ENCODE measurements at regions not wholly inside any gene's neighbourhood (a gene's known extent, or its start where the extent isn't known, plus 50 kb on each side); places are given as distances from the start of the nearest gene placed in this dataset.
"Not testable (repeated sequence)": the region's sequence is repeated elsewhere in the genome, so short reads cannot be mapped to it uniquely, and the experiment has no call there.

DNA sequence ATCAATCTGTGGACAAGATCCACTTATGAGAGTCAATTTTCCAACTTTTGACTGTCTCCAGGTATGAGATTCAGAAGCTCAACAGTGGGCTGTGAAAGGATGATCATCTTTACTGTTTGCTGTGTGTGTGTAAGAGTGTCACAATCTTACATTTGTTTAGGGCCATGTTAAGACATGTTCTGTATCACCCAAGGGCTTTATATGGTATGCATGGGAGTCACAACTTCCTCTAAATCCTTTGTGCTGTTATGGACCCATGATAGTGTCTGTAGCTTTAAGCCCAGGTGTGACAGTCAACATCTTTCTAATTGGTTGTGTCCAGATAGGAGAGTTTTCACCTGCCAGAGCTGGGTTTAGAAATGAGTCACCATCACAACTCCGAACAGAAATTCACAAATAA, 70.2 kb downstream of the ZNF726 start:
- CTCF ChIA-PET, POLR2A ChIA-PET: not testable (repeated sequence)

DNA sequence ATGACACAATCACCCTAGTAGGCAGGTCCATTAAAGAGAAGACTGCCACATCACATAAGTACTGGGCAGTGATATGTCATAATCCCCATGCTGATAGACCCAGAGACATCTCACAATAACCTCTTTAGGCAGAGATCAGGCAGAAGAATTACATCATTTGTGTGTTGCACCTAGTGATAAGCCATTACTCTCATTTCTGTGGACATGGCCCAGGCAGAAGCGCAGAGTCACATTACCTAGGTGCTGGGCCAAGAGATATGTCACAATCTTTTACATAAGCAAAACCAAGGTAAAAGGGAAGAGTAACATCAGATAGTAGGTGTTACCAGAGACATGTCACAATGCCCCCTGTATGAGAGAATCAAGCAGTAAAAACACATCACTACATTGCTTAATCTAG, 71.9 kb downstream of the ZNF726 start:
- CTCF ChIA-PET, result no interaction called here
- POLR2A ChIA-PET, result no interaction called here

DNA sequence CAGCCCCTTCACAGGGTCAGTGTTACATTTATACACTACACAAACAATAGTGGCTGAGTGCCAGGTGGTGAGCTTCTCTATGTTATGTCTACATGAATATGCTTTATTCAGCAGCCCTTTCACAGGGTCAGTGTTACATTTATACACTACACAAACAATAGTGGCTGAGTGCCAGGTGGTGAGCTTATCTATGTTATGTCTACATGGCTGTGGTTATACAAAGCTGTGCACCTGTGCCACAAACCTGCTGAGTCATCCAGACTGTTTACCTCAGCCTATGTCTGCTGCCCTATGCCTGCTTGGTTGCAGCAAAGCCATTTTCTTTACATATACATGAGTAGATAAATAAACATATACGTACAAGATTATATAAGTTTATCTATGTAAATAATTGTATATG, 76.5 kb downstream of the ZNF726 start:
- ChIA-PET POLR2A (no interaction called here), CTCF (interaction anchor here (0.6 kb wide), 1 partner anchor 179 kb away, joined by 3 read pairs; no protein-coding TSS in a partner anchor)

DNA sequence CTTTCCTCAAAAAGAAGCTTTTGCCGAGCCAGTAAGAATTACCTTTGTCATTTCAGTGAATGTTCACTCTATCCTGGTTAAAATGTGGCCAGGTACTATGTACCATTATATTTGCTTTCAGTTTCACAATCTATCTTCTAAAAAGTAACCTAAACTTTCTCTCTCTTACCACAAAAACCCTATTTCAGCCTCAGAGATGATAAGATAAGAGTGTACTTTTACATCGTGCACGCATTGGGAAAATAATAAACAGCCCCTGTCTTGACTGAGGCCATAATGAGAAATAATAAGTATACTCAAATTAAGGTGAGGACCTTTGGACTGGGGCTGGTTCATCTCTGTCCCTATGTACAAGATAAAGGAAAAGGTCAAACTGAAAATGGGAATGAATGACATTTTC, 77.7 kb downstream of the ZNF726 start:
- ChIA-PET POLR2A (no interaction called here), CTCF (no interaction called here)

DNA sequence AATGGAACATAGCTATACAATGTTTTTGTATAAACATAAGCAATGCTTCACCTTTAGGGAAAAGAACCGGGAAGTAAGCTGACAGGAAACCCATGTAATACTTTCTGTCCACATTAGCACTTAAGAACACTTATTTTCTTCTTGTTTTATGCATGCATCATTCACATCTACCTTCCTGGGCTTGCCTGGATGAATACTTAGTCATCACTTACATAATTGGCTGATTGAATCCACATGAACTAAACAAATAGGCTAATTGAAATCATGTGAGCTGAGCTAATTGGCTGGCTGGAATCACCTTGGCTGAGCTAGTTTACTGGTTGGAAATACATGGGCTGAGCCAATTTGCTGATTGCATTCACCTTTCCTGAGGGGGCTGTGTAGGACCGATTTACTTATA, 78.8 kb downstream of the ZNF726 start:
- CTCF ChIA-PET, result no interaction called here
- POLR2A ChIA-PET, result no interaction called here

DNA sequence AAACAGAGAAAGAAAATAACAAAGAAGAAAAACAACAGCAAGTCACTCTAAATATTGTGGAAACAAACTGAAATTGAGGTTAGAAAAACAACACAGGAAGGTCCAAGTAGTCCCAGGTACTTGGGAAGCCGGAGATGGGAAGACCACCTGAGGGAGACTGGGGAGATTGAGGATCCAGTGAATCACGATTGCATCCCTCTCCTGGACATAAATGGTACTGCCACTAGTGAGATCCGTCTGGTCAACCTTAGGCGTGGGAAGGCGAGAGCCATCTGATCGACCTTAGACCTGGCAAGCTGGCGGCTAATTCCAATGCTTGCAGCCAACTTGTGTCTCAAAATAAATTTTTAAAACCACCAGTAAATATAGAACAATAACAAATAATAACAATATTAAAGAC, 81.9 kb downstream of the ZNF726 start:
- CTCF ChIA-PET, result no interaction called here
- POLR2A ChIA-PET, result no interaction called here

DNA sequence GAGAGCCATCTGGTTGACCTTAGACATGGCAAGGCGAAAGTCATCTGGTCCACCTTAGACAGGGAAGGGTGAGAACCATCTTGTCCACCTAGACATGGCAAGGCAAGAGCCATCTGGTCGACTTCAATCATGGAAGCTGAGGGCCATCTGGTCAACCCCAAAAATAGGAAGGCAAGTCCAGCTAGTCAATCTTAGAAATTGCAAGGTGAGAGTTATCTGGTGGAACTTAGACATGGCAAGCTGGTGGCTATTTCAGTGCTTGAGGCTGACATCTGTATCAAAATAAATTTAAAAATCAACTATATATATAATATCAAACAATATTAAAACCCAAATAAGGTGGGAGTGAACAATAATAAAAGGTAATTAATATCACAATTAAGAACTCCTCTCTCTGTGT, 83.9 kb downstream of the ZNF726 start:
- POLR2A ChIA-PET, result no interaction called here
- CTCF ChIA-PET, result no interaction called here

DNA sequence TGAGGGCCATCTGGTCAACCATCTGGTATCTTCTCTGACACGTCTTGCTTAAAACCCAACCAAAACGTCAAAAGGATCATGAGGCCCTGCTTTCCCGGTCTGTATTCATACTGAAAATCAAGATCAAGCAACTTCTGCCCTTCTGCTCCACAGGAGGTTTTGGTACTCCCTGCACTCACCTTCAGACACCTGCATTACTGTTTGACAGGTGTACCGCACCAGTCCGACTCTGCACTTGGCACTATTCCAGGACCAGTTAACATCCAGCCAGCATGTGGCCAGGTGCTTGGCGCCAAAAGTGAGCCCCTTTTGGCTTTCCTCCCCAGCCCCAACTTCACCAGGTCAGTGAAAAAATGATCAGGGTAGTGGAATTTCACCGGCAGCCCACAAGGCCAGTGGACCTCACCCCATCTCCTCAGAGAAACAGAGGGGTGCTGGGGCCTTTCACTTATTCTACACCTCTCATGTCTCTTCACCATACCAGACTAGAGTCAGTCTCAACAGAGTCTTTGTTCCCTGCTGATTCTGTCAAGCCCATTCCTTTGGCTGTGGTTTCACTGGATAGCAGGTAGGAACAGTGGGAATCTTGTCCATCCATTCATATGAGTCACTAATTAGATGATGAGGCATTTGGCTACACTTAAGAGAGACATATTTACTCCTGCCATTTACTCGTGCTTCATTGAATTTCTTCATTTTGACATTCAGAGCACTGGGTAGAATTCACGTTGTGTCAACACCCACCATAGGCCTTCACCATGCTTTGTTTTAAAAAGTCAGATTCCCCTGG, 85.3 kb downstream of the ZNF726 start:
- CTCF ChIA-PET, result no interaction called here
- POLR2A ChIA-PET, result no interaction called here

DNA sequence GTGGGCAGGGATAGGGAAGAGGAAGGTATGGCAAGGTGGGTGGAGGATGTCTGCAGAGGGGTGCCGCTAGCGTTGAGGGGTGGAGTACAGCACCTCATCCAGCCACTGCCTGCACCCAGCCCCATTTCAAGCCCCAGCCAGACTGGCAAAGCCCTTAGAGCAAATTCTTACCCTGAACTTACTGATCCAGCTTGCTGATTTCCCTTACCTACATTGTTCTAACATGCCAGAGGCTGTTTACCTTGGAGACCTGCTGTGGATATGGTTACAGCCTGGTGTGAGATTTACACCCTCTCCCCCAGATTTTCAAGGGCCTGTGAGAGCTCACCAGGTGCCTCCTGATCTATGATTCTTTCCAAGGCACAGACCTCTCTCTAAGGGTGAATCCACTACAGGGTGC, 86.0 kb downstream of the ZNF726 start:
- ChIA-PET POLR2A (no interaction called here), CTCF (no interaction called here)

DNA sequence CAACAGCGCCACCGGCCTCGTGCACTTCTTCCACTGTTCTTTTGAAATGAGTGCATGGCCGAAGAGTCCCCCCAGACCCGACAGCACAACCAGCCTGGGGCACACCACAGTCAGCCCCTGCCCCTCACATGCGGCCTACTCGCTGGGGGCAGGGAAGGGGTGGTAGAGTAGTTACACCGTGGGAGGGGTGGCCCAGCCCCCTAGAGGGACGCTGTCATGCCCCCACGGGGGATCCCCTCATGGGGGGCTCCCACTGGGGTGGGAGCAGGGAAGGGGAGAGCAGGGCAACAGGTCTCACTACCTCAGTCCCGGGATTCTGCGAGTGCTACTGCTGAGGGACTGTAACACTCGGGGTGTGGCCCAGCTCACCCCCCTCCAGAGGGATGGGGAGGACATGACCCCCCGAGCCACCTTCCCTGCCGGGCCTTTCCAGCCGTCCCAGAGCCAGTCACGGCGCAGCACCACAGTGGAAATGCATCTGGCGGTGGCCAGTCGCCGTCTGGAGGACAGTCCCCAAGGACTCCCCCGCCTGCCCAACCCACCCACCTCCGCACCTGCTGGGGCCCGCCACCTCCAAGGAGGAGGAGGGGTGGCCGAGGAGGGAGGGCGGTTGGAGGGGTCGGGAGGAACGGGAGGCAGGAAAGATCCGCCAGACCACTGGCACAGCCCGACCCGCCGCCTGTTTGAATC, 84.6 kb upstream of the ZNF254 start:
- POLR2A ChIA-PET, result no interaction called here

DNA sequence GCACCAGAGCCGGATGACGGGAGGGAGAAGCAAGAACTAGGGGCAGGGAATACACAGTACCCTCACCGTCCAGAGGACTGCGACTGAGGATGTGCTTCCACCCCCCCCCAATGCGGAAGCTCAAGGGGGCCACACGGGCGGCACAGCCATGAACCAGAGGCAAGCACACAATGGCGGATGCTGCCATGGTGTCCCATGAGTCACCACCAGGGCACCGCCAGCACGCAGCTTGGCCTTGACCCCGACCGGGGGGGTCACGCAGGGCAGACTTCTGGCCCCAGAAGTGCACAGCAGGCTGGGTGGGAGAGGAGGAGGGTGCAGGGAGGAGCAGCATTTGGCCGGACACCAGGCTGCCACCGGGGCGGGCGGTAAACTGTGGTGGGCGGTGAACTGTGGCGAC, 83.5 kb upstream of the ZNF254 start:
- ChIA-PET CTCF (no interaction called here), POLR2A (no interaction called here)

More for the DNA sequence above, 84.6 kb upstream of the ZNF254 start:
- CTCF ChIA-PET, result no interaction called here

DNA sequence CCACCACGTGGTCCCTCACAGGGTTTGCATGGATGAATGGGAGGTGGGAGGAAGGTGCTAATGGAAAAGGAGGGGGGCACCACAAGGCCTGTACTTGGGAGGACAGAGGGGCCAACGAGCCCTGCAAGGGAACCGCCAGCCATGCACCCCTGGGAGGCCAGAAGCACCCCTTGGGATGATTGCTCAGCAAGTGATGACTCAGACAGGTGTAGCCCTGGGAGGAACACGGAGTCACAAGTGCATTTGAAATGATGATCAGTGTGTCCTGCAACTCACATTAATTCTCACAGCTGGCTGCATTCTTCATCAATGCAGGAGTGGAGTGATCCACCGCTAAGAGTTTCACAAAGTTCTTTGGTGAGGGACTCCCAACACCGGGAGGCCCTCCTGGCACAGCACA, 82.8 kb upstream of the ZNF254 start:
- ChIA-PET POLR2A (no interaction called here), CTCF (no interaction called here)

DNA sequence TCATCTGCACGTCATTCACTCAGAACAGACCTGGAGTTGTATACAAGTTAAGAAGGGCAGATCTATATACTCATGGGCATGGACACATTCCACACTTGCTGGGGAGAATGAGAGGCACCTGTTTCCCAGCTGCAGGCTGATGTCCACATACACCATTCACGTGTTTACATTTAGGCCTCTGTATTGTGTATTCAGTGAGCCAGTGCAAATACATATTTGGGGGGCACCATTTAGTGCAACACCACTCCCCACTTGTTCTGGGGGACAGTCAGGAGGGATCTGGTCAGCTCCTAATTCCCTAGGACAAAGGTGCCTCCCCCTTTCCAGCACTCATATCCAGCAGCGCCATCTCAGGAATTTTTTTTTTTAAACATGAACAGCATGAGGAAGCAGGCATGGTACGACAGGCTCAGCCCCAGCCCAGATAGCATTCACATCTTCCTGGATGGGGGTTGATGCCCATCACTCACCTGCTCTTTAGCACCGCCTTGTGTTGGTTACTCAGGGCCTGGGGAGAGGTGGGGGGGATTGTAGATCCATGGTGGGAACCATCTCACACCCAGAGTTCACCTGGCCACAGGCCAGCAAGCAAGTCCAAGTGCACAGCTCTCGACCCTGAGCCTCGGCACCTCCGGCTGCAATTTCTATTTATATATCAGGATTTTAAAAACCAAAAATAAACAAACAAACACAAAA, 56.9 kb upstream of the ZNF254 start:
- POLR2A ChIA-PET, result no interaction called here
- CTCF ChIA-PET, result no interaction called here

DNA sequence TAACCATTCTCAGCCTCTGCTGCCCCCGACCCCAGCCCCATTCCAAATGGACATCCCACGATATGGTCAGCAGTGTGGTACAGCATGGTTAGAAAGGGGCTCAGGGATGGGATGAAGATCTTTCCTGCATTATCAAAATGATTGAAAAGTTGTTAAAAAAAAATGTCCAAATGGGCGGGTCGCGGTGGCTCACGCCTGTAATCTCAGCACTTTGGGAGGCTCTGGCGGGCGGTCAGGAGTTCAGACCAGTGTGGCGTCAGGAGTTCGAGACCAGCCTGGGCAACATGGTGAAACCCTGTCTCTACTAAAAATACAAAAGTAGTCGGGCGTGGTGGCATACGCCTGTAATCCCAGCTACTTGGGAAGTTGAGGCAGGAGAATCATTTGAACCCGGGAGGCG, 54.3 kb upstream of the ZNF254 start:
- ChIA-PET CTCF (no interaction called here), POLR2A (interaction anchor here (1.1 to 1.6 kb wide), 2 partner anchors 54 to 118 kb away, joined by 4 to 7 read pairs; partner anchors contain the start of genes ZNF254 and ZNF726)

DNA sequence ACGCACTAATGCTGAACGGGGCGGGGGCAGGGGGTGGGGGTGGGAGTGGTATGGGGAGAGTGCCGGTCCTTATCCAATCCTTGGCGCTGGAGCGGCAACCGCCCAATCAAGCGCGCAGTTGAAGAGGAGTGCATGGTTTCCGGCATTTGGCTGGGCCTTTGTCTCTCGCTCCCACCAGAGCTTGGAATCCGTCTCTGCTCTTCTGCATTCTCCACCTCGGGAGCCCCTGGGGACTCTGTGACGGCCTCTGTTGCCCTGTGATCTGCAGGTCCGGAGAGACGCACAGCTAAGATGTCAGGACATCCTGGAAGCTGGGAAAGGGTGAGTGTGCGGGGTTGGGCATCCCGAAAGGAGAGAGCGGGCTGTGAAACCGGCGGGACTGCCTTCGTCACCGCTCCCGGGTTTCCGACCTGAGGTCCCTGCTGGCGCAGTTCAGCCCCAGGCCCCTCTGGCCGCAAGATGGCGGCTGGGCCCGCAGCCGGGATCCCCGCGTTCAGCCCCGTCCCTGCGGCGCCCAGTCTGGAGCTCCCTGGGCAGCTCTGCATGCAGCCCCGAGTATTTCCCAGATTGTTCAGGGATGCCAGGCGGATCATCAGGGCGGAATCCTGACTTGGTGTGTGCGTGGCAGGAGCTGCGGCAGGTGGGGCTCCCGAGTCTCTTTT, 53.6 kb upstream of the ZNF254 start:
- ChIA-PET CTCF (no interaction called here), POLR2A (interaction anchor here (0.6 to 1.6 kb wide), 4 partner anchors 15 to 119 kb away, joined by 3 to 7 read pairs (median 4); partner anchors contain the start of genes ZNF254 and ZNF726)

DNA sequence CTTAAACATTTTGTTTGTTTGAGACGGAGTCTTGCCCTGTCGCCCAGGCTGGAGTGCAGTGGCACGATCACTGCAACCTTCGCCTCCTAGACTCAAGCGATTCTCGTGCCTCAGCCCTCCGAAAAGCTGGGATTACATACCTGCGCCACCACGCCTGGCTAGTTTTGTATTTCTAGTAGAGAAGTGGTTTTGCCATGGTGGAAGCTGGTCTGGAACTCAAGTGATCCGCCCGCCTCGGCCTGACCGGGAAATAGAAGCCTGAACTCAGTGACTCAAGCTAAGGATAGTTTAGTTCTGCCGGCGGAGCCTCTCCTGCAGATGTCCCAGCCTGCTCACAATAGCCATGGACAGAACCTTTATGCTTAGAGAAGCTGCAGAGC, 53.0 kb upstream of the ZNF254 start:
- CTCF ChIA-PET, result interaction anchor here (0.7 kb wide), 1 partner anchor 119 kb away, joined by 3 read pairs; no protein-coding TSS in a partner anchor
- POLR2A ChIA-PET, result interaction anchor here (1.1 to 1.6 kb wide), 2 partner anchors 53 to 120 kb away, joined by 4 to 7 read pairs; partner anchors contain the start of genes ZNF254 and ZNF726

DNA sequence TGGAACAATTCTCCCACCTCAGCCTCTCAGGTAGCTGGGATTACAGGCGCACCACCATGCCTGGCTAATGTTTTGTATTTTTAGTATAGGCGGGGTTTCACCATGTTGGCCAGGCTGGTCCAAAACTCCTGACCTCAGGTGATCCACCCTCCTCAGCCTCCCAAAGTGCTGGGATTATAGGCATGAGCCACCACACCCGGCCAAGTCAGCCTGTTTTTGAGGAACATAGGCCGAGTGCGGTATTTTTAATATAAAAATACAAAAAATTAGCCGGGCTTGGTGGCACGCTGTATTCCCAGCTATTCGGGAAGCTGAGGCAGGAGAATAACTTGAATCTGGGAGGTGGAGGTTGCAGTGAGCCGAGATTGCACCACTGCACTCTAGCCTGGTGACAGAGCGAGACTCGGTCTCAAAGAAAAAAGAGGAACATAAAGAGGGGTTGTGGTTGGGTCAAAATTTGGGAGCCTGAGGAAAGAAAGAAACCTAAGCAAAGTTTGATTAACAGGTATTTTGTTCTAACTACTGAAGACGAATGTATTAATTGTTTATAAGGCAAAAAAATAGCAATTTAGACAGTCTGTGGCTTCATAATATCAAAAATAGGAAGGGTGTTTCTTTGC, 51.6 kb upstream of the ZNF254 start:
- POLR2A ChIA-PET, CTCF ChIA-PET: not testable (repeated sequence)
